Neural cell (in vitro differentiated cells): ENCODE measurements at regions not wholly inside any gene's neighbourhood (a gene's known extent, or its start where the extent isn't known, plus 50 kb on each side); places are given as distances from the start of the nearest gene placed in this dataset.
"Not testable (repeated sequence)": the region's sequence is repeated elsewhere in the genome, so short reads cannot be mapped to it uniquely, and the experiment has no call there.

ENCODE experiments used
- H2AFZ ChIP-seq: fragments of 200-600, 300-800 bp; sonication (generic), shearing (Covaris generic); 2 replicates; pipeline ENCODE4 v1.6.0; 2014; ENCODE audit warnings: low read depth, mild to moderate bottlenecking, antibody characterized with exemption, low read length, moderate library complexity
- H3F3A ChIP-seq: fragments of 200-600 bp; shearing (Covaris generic); 2 replicates; pipeline ENCODE4 v1.6.1; 2016; ENCODE audit warnings: mild to moderate bottlenecking, moderate library complexity, mixed read lengths, antibody characterized with exemption, low read length; ENCODE audit not compliant: insufficient read depth, poor library complexity, severe bottlenecking
- H3K27ac ChIP-seq: fragments of 200-600, 300-800 bp; sonication (generic), shearing (Covaris generic); 2 replicates; pipeline ENCODE4 v1.5.1; 2014; ENCODE audit warnings: mild to moderate bottlenecking, low read length, moderate library complexity
- H3K27me3 ChIP-seq: fragments of 300-800, 200-600 bp; sonication (generic), shearing (Covaris generic); 2 replicates; pipeline ENCODE4 v1.6.0; 2014; ENCODE audit warnings: mild to moderate bottlenecking, low read depth, low read length, moderate library complexity; ENCODE audit not compliant: insufficient read depth
- H3K36me3 ChIP-seq: fragments of 300-800, 200-600 bp; sonication (generic), shearing (Covaris generic); 2 replicates; pipeline ENCODE4 v1.5.1; 2014; ENCODE audit warnings: mild to moderate bottlenecking, antibody characterized with exemption, low read length, moderate library complexity; ENCODE audit not compliant: insufficient read depth
- H3K4me2 ChIP-seq: fragments of 300-800, 200-600 bp; sonication (generic), shearing (Covaris generic); 2 replicates; pipeline ENCODE4 v1.6.0; 2014; ENCODE audit warnings: mild to moderate bottlenecking, low read length
- H3K4me3 ChIP-seq: fragments of 300-800, 200-600 bp; sonication (generic), shearing (Covaris generic); 2 replicates; pipeline ENCODE4 v1.5.1; 2014; ENCODE audit warnings: mild to moderate bottlenecking, low read length, moderate library complexity
- H3K79me2 ChIP-seq: fragments of 200-600 bp; shearing (Covaris generic); replicated peaks from 2 replicates; pipeline ENCODE4 v1.6.0; 2014; ENCODE audit warnings: mild to moderate bottlenecking, low read length, moderate library complexity; ENCODE audit not compliant: insufficient read depth
- H3K9ac ChIP-seq: fragments of 300-800, 200-600 bp; sonication (generic), shearing (Covaris generic); 2 replicates; pipeline ENCODE4 v1.6.1; 2016; ENCODE audit warnings: mild to moderate bottlenecking, low read length, mixed read lengths
- H3K9me2 ChIP-seq: fragments of 200-600 bp; shearing (Covaris generic); 2 replicates; pipeline ENCODE4 v1.6.1; 2016; ENCODE audit warnings: mild to moderate bottlenecking, low read length, mixed read lengths; ENCODE audit not compliant: insufficient read depth
- H3K9me3 ChIP-seq: fragments of 200-600, 300-800 bp; sonication (generic), shearing (Covaris generic); 2 replicates; pipeline ENCODE4 v1.6.1; 2016; ENCODE audit warnings: mild to moderate bottlenecking, mixed run types, low read length, moderate library complexity, mixed read lengths
- H4K20me1 ChIP-seq: fragments of 200-600 bp; shearing (Covaris generic); 2 replicates; pipeline ENCODE4 v1.6.1; 2016; ENCODE audit warnings: mild to moderate bottlenecking, mixed run types; ENCODE audit not compliant: insufficient read depth

- not testable (repeated sequence) for H3K79me2 ChIP-seq, H3K27ac ChIP-seq, H3K9ac ChIP-seq, H3K36me3 ChIP-seq, H3K4me2 ChIP-seq, H2AFZ ChIP-seq, H4K20me1 ChIP-seq, H3K9me3 ChIP-seq, H3K4me3 ChIP-seq, H3K9me2 ChIP-seq, H3F3A ChIP-seq, H3K27me3 ChIP-seq
Measured at GRCh38 chr7:150069555-150070313, 196.0 kb downstream of the ATP6V0E2 start.

GRCh38 chr7:150077543-150077942 is 203.8 kb downstream of the ATP6V0E2 start:
- not testable (repeated sequence) for H3K36me3 ChIP-seq, H3K4me3 ChIP-seq, H2AFZ ChIP-seq, H3K27ac ChIP-seq, H3F3A ChIP-seq, H3K27me3 ChIP-seq, H3K9me2 ChIP-seq, H4K20me1 ChIP-seq, H3K4me2 ChIP-seq, H3K9ac ChIP-seq, H3K9me3 ChIP-seq, H3K79me2 ChIP-seq

- not testable (repeated sequence) for H3K9me3 ChIP-seq, H3K4me2 ChIP-seq, H2AFZ ChIP-seq, H3K9ac ChIP-seq, H3K4me3 ChIP-seq, H4K20me1 ChIP-seq, H3F3A ChIP-seq, H3K9me2 ChIP-seq, H3K79me2 ChIP-seq, H3K27me3 ChIP-seq, H3K27ac ChIP-seq, H3K36me3 ChIP-seq
Measured at GRCh38 chr7:150081865-150082264, 208.1 kb downstream of the ATP6V0E2 start.

GRCh38 chr7:150084724-150085123 is 211.0 kb downstream of the ATP6V0E2 start:
- not testable (repeated sequence) for H3K4me2 ChIP-seq, H3K9me2 ChIP-seq, H3K9me3 ChIP-seq, H3K27me3 ChIP-seq, H4K20me1 ChIP-seq, H3F3A ChIP-seq, H2AFZ ChIP-seq, H3K79me2 ChIP-seq, H3K4me3 ChIP-seq, H3K36me3 ChIP-seq, H3K27ac ChIP-seq, H3K9ac ChIP-seq

GRCh38 chr7:150087478-150087877 is 213.7 kb downstream of the ATP6V0E2 start:
- H3K79me2 ChIP-seq, H3K27me3 ChIP-seq, H3K4me3 ChIP-seq, H3K27ac ChIP-seq, H2AFZ ChIP-seq, H3K4me2 ChIP-seq, H4K20me1 ChIP-seq, H3F3A ChIP-seq, H3K9me2 ChIP-seq, H3K9ac ChIP-seq, H3K36me3 ChIP-seq, H3K9me3 ChIP-seq: not testable (repeated sequence)

GRCh38 chr7:150089139-150089538 is 215.4 kb downstream of the ATP6V0E2 start:
- H3K9ac ChIP-seq, H3K27me3 ChIP-seq, H3K4me3 ChIP-seq, H3K9me3 ChIP-seq, H2AFZ ChIP-seq, H4K20me1 ChIP-seq, H3K9me2 ChIP-seq, H3F3A ChIP-seq, H3K79me2 ChIP-seq, H3K27ac ChIP-seq, H3K36me3 ChIP-seq, H3K4me2 ChIP-seq: not testable (repeated sequence)

GRCh38 chr7:150090776-150091175 is 217.0 kb downstream of the ATP6V0E2 start:
- H3K27me3 ChIP-seq, H3F3A ChIP-seq, H2AFZ ChIP-seq, H3K4me3 ChIP-seq, H3K27ac ChIP-seq, H4K20me1 ChIP-seq, H3K36me3 ChIP-seq, H3K79me2 ChIP-seq, H3K9me2 ChIP-seq, H3K9ac ChIP-seq, H3K9me3 ChIP-seq, H3K4me2 ChIP-seq: not testable (repeated sequence)

GRCh38 chr7:150093897-150094296 is 220.1 kb downstream of the ATP6V0E2 start:
- H3K4me3 ChIP-seq, H3K4me2 ChIP-seq, H3K27me3 ChIP-seq: not testable (repeated sequence)

More at GRCh38 chr7:150093897-150094296, 220.1 kb downstream of the ATP6V0E2 start:
- H3K36me3 ChIP-seq, H2AFZ ChIP-seq, H3K9me3 ChIP-seq, H3K79me2 ChIP-seq, H3K9ac ChIP-seq, H3F3A ChIP-seq, H3K27ac ChIP-seq, H4K20me1 ChIP-seq, H3K9me2 ChIP-seq: not testable (repeated sequence)
